ENCODE measurements at regions not wholly inside any gene's neighbourhood (a gene's known extent, or its start where the extent isn't known, plus 50 kb on each side); places are given as distances from the start of the nearest gene placed in this dataset.

- Histone ChIP-seq H3K9me3 (ENCODE audit: control insufficient read depth in 1 of 2, low read length in 2 of 2) (no peaks in the 10 kb centered on the region), H3K9ac (ENCODE audit: low read depth in 1 of 2, low read length in 2 of 2) (no peak overlapping the region), H3K27ac (ENCODE audit: low read depth, low read length) (no peak overlapping the region), H3K4me1 (ENCODE audit: control insufficient read depth in 1 of 2, insufficient read depth in 2 of 2, low read length in 2 of 2) (peaks cover 19 to 20% of the 10 kb centered on the region in 2 donors), H3K27me3 (ENCODE audit: control insufficient read depth in 1 of 2, insufficient read depth in 2 of 2, low read length in 2 of 2) (no peaks in the 10 kb centered on the region), H3K36me3 (ENCODE audit: control insufficient read depth in 1 of 2, insufficient read depth in 2 of 2, low read length in 2 of 2) (peaks cover 0 to 4% of the 10 kb centered on the region in 2 donors), H3K4me3 (ENCODE audit: low read depth in 1 of 2, low read length in 2 of 2) (no peak overlapping the region)
These were observed 50.7 kb upstream of the GPR157 start for GRCh38 chr1:9179463-9180110.

- Histone ChIP-seq H3K9me3 (ENCODE audit: control insufficient read depth in 1 of 2, low read length in 2 of 2) (no peaks in the 10 kb centered on the region), H3K36me3 (ENCODE audit: control insufficient read depth in 1 of 2, insufficient read depth in 2 of 2, low read length in 2 of 2) (peaks cover 0 to 4% of the 10 kb centered on the region in 2 donors), H3K27ac (ENCODE audit: low read depth, low read length) (no peak overlapping the region), H3K4me3 (ENCODE audit: low read depth in 1 of 2, low read length in 2 of 2) (peak overlapping the region in 1 of 2 donors; percentile 78), H3K27me3 (ENCODE audit: control insufficient read depth in 1 of 2, insufficient read depth in 2 of 2, low read length in 2 of 2) (no peaks in the 10 kb centered on the region), H3K9ac (ENCODE audit: low read depth in 1 of 2, low read length in 2 of 2) (peak overlapping the region in 1 of 2 donors; percentile 75), H3K4me1 (ENCODE audit: control insufficient read depth in 1 of 2, insufficient read depth in 2 of 2, low read length in 2 of 2) (peaks cover 19 to 20% of the 10 kb centered on the region in 2 donors)
These were observed 51.4 kb upstream of the GPR157 start for GRCh38 chr1:9180111-9180819.

DNA sequence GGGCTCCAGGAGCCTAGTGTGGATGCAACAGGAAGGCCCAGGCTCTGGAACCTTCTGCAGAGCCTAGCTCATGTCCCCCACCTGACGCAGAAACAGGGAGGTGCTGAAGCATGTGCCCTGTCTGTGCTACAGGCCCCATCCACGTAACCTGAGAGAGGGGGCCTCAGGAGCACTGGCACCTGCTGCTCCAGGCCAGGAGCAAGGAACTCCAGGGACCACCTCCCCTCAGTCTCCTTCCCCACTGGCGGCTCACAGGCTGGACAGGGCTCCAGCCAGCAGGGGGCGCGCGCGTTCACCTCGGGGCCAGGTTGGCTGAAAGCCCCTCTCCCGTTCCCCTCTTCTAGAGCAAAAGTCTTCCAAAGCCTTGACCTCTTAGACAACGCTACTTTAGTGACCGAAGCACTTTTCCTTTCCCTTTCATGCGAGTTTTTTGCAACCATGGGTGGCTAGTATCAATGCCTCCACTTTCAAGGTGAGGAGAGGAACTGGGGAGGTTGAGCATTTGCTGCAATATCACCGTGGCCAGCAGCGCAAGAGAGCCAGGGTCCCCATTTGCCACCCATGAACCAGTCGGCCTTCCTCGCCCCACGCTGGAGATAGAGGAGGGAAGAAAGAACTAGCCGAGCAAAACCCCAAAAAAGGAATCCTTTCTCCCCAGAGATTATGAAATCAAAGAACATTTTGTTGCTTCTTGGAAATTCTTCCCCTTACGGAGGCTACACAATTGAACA, 52.4 kb upstream of the GPR157 start:
- H3K27me3 ChIP-seq (ENCODE audit: control insufficient read depth in 1 of 2, insufficient read depth in 2 of 2, low read length in 2 of 2) = no peaks in the 10 kb centered on the region
- H3K4me3 ChIP-seq (ENCODE audit: low read depth in 1 of 2, low read length in 2 of 2) = peak overlapping the region; percentile 66 to 78
- peaks cover 0 to 4% of the 10 kb centered on the region in 2 donors for H3K36me3 ChIP-seq (ENCODE audit: control insufficient read depth in 1 of 2, insufficient read depth in 2 of 2, low read length in 2 of 2)
- H3K27ac ChIP-seq (ENCODE audit: low read depth, low read length) = no peak overlapping the region
- H3K9ac ChIP-seq (ENCODE audit: low read depth in 1 of 2, low read length in 2 of 2) = peak overlapping the region; percentile 63 to 75
- H3K4me1 ChIP-seq (ENCODE audit: control insufficient read depth in 1 of 2, insufficient read depth in 2 of 2, low read length in 2 of 2) = peaks cover 19 to 20% of the 10 kb centered on the region in 2 donors
- H3K9me3 ChIP-seq (ENCODE audit: control insufficient read depth in 1 of 2, low read length in 2 of 2) = no peaks in the 10 kb centered on the region

DNA sequence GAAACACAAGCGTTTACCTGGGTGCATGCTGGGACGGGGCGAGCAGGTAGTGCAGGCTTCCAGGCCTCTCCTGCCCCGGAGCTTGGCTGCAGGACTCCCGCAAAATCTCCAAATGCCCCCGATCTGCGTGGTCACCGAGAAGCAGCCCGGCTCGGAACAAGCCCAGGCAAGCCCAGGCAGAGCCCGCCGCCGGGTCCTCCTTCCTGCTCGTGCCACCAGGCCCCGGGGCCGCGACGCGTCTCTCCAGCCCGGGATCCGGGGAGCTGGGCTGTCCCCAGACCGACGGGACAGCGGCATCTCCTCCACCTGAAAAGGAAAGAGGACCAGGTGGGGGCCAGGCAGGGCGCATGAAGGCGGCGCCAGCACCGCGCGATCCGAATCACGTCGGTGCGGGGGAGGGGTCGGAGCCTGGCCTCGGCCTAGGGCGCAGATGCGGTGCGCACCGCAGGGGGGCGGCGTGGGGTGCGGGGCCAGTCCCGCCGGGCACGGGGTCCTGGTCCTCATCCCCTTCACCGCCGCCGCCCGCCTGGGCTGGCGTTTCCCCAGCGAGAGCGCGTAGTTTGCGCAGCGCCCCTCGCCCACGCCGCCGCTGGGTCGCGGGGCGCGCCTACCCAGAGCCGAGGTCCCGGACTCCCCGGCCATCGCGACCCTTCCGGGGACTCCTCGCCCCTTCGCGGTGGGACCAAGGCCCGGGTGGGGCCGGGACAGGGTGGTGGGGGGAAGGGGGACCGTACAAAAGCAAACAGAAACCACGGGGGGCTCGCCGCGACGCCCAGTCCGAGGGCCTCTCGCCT, 52.4 kb upstream of the H6PD start:
- H3K27ac ChIP-seq (ENCODE audit: low read depth, low read length) = no peak overlapping the region
- peaks cover 19 to 20% of the 10 kb centered on the region in 2 donors for H3K4me1 ChIP-seq (ENCODE audit: control insufficient read depth in 1 of 2, insufficient read depth in 2 of 2, low read length in 2 of 2)
- peak overlapping the region; percentile 63 to 75 for H3K9ac ChIP-seq (ENCODE audit: low read depth in 1 of 2, low read length in 2 of 2)
- no peaks in the 10 kb centered on the region for H3K9me3 ChIP-seq (ENCODE audit: control insufficient read depth in 1 of 2, low read length in 2 of 2)
- H3K27me3 ChIP-seq (ENCODE audit: control insufficient read depth in 1 of 2, insufficient read depth in 2 of 2, low read length in 2 of 2) = no peaks in the 10 kb centered on the region
- H3K36me3 ChIP-seq (ENCODE audit: control insufficient read depth in 1 of 2, insufficient read depth in 2 of 2, low read length in 2 of 2) = peaks cover 0 to 4% of the 10 kb centered on the region in 2 donors
- H3K4me3 ChIP-seq (ENCODE audit: low read depth in 1 of 2, low read length in 2 of 2) = peak overlapping the region; percentile 66 to 78

DNA sequence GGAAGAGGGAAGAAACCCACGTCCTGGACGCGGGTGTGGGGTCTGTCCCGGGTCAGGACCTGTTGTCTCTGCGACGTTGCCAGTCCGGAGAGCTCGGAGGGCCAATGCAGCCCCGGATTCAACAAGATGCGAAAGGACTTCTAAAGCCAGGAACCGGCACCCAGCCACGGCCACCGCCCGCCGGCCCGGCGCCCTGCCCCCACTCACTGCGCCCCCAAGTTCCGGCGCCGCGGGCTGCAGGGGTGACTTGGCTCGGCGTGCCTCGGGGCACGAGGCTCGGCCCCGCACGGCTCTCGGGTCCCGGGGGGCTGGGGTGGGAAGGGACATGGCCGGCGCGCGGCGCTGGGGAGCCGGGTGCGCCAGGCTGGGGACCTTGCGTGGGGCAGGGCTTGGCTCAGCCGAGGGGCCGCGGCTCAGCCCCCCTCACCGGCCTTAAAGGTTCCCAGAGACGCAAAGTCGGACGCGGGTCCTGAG, 51.8 kb upstream of the H6PD start:
- Histone ChIP-seq H3K4me1 (ENCODE audit: control insufficient read depth in 1 of 2, insufficient read depth in 2 of 2, low read length in 2 of 2) (peaks cover 19 to 20% of the 10 kb centered on the region in 2 donors), H3K27me3 (ENCODE audit: control insufficient read depth in 1 of 2, insufficient read depth in 2 of 2, low read length in 2 of 2) (no peaks in the 10 kb centered on the region), H3K9me3 (ENCODE audit: control insufficient read depth in 1 of 2, low read length in 2 of 2) (no peaks in the 10 kb centered on the region), H3K27ac (ENCODE audit: low read depth, low read length) (no peak overlapping the region), H3K4me3 (ENCODE audit: low read depth in 1 of 2, low read length in 2 of 2) (peak overlapping the region; percentile 66 to 78), H3K36me3 (ENCODE audit: control insufficient read depth in 1 of 2, insufficient read depth in 2 of 2, low read length in 2 of 2) (peaks cover 0 to 4% of the 10 kb centered on the region in 2 donors), H3K9ac (ENCODE audit: low read depth in 1 of 2, low read length in 2 of 2) (peak overlapping the region; percentile 63 to 75)

DNA sequence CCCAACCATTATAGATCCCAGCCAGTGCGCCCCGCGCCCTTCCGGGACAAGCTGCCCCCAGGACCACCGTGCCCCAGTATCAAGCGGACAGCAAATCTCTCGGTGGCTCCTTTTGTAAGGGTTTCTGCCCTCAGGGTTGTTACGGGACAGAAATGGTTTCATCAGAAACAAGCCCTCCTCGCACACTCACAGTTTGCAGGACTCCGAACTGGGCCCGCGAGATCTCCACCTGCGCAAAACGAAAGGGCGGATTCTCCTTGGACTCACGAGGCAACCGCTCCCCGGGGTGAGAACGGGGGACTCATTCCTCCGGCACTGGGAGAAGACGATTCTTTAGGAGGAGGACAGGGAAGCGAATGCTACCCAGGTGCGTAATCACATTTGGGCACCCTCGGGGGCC, 51.1 kb upstream of the H6PD start:
- H3K4me1 ChIP-seq (ENCODE audit: control insufficient read depth in 1 of 2, insufficient read depth in 2 of 2, low read length in 2 of 2) = peaks cover 19 to 20% of the 10 kb centered on the region in 2 donors
- H3K27ac ChIP-seq (ENCODE audit: low read depth, low read length) = no peak overlapping the region
- H3K9ac ChIP-seq (ENCODE audit: low read depth in 1 of 2, low read length in 2 of 2) = no peak overlapping the region
- H3K36me3 ChIP-seq (ENCODE audit: control insufficient read depth in 1 of 2, insufficient read depth in 2 of 2, low read length in 2 of 2) = peaks cover 0 to 4% of the 10 kb centered on the region in 2 donors
- H3K9me3 ChIP-seq (ENCODE audit: control insufficient read depth in 1 of 2, low read length in 2 of 2) = no peaks in the 10 kb centered on the region
- H3K27me3 ChIP-seq (ENCODE audit: control insufficient read depth in 1 of 2, insufficient read depth in 2 of 2, low read length in 2 of 2) = no peaks in the 10 kb centered on the region
- peak overlapping the region in 1 of 2 donors; percentile 78 for H3K4me3 ChIP-seq (ENCODE audit: low read depth in 1 of 2, low read length in 2 of 2)

GRCh38 chr1:9183898-9184297, 50.7 kb upstream of the H6PD start:
- Histone ChIP-seq H3K27ac (ENCODE audit: low read depth, low read length) (no peak overlapping the region), H3K4me3 (ENCODE audit: low read depth in 1 of 2, low read length in 2 of 2) (peak overlapping the region in 1 of 2 donors; percentile 78)

DNA sequence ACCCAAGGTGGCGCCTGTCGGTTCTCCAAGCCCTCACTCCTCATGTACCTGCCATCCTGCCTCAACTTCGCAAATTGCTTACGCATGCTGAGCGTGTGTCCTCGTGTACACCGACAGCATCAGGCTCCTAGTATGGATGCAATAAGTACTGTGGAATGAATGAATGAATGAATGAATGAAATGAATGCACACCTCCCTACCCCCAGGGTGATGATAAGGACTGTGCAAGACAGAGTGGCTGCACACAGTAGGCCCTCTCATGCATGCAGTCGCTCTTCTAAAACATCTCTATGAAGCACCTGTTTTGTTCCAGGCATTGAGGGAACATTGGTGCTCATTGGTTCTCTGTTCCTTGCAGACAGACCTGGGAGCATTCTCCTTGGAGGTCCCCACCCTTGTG, 49.8 kb upstream of the H6PD start:
- Histone ChIP-seq H3K4me1 (ENCODE audit: control insufficient read depth in 1 of 2, insufficient read depth in 2 of 2, low read length in 2 of 2) (peaks cover 19 to 20% of the 10 kb centered on the region in 2 donors), H3K36me3 (ENCODE audit: control insufficient read depth in 1 of 2, insufficient read depth in 2 of 2, low read length in 2 of 2) (no peaks in the 10 kb centered on the region), H3K27me3 (ENCODE audit: control insufficient read depth in 1 of 2, insufficient read depth in 2 of 2, low read length in 2 of 2) (no peaks in the 10 kb centered on the region), H3K9ac (ENCODE audit: low read depth in 1 of 2, low read length in 2 of 2) (no peak overlapping the region), H3K27ac (ENCODE audit: low read depth, low read length) (no peak overlapping the region), H3K4me3 (ENCODE audit: low read depth in 1 of 2, low read length in 2 of 2) (no peak overlapping the region), H3K9me3 (ENCODE audit: control insufficient read depth in 1 of 2, low read length in 2 of 2) (no peaks in the 10 kb centered on the region)

More at GRCh38 chr1:9183898-9184297, 50.7 kb upstream of the H6PD start:
- Histone ChIP-seq H3K36me3 (ENCODE audit: control insufficient read depth in 1 of 2, insufficient read depth in 2 of 2, low read length in 2 of 2) (peaks cover 0 to 2% of the 10 kb centered on the region in 2 donors), H3K9ac (ENCODE audit: low read depth in 1 of 2, low read length in 2 of 2) (no peak overlapping the region), H3K9me3 (ENCODE audit: control insufficient read depth in 1 of 2, low read length in 2 of 2) (no peaks in the 10 kb centered on the region), H3K4me1 (ENCODE audit: control insufficient read depth in 1 of 2, insufficient read depth in 2 of 2, low read length in 2 of 2) (peaks cover 19 to 20% of the 10 kb centered on the region in 2 donors), H3K27me3 (ENCODE audit: control insufficient read depth in 1 of 2, insufficient read depth in 2 of 2, low read length in 2 of 2) (no peaks in the 10 kb centered on the region)
